ENCODE measurements at regions not wholly inside any gene's neighbourhood (a gene's known extent, or its start where the extent isn't known, plus 50 kb on each side); places are given as distances from the start of the nearest gene placed in this dataset.
A peak's percentile ranks its signal among the peaks of the same experiment; 100 is the strongest.
"Not testable (repeated sequence)": the region's sequence is repeated elsewhere in the genome, so short reads cannot be mapped to it uniquely, and the experiment has no call there.

- DNase-seq (ENCODE audit: low spot score) = no peak
These were observed 391.0 kb downstream of the RAP2B start for GRCh38 chr3:153552887-153553604.

GRCh38 chr3:153553605-153553945 is 391.5 kb downstream of the RAP2B start:
- DNase-seq (ENCODE audit: low spot score) = no peak

- no peak for DNase-seq (ENCODE audit: low spot score)
These were observed 393.9 kb downstream of the RAP2B start for GRCh38 chr3:153555919-153556318.

GRCh38 chr3:153559366-153559765 is 397.3 kb downstream of the RAP2B start:
- not testable (repeated sequence) for DNase-seq (ENCODE audit: low spot score)

GRCh38 chr3:153567011-153567410 is 405.0 kb downstream of the RAP2B start:
- DNase-seq (ENCODE audit: low spot score) = no peak

GRCh38 chr3:153567556-153567955 is 405.5 kb downstream of the RAP2B start:
- no peak for DNase-seq (ENCODE audit: low spot score)

GRCh38 chr3:153570481-153570880 is 408.5 kb downstream of the RAP2B start:
- DNase-seq (ENCODE audit: low spot score) = not testable (repeated sequence)

GRCh38 chr3:153572165-153572564 is 410.1 kb downstream of the RAP2B start:
- no peak for DNase-seq (ENCODE audit: low spot score)

- DNase-seq (ENCODE audit: low spot score) = peak; percentile 3
These were observed 410.6 kb downstream of the RAP2B start for GRCh38 chr3:153572654-153573053.

- DNase-seq (ENCODE audit: low spot score) = no peak
These were observed 411.5 kb downstream of the RAP2B start for GRCh38 chr3:153573481-153573880.

GRCh38 chr3:153574445-153574844 is 412.4 kb downstream of the RAP2B start:
- DNase-seq (ENCODE audit: low spot score) = no peak

GRCh38 chr3:153577059-153577736 is 415.2 kb downstream of the RAP2B start:
- no peak for DNase-seq (ENCODE audit: low spot score)

GRCh38 chr3:153578046-153578445 is 416.0 kb downstream of the RAP2B start:
- no peak for DNase-seq (ENCODE audit: low spot score)

GRCh38 chr3:153590051-153590450 is 428.0 kb downstream of the RAP2B start:
- DNase-seq (ENCODE audit: low spot score) = no peak

- DNase-seq (ENCODE audit: low spot score) = no peak
These were observed 429.7 kb downstream of the RAP2B start for GRCh38 chr3:153591561-153592245.

GRCh38 chr3:153595186-153595815 is 433.3 kb downstream of the RAP2B start:
- DNase-seq (ENCODE audit: low spot score) = peak; percentile 61

- no peak for DNase-seq (ENCODE audit: low spot score)
These were observed 434.4 kb downstream of the RAP2B start for GRCh38 chr3:153596401-153596800.

GRCh38 chr3:153599685-153600084 is 437.7 kb downstream of the RAP2B start:
- peak; percentile 73 for DNase-seq (ENCODE audit: low spot score)

- DNase-seq (ENCODE audit: low spot score) = no peak
These were observed 438.9 kb downstream of the RAP2B start for GRCh38 chr3:153600896-153601295.

GRCh38 chr3:153601374-153601853 is 439.4 kb downstream of the RAP2B start:
- no peak for DNase-seq (ENCODE audit: low spot score)

GRCh38 chr3:153602801-153603200 is 440.8 kb downstream of the RAP2B start:
- no peak for DNase-seq (ENCODE audit: low spot score)

- DNase-seq (ENCODE audit: low spot score) = no peak
These were observed 452.1 kb downstream of the RAP2B start for GRCh38 chr3:153614140-153614539.

- DNase-seq (ENCODE audit: low spot score) = peak; percentile 17
These were observed 452.5 kb downstream of the RAP2B start for GRCh38 chr3:153614563-153614962.

Data from COLO829 (cell line).